Upper lobe of left lung (tissue), 4 donors: ENCODE measurements at regions not wholly inside any gene's neighbourhood (a gene's known extent, or its start where the extent isn't known, plus 50 kb on each side); places are given as distances from the start of the nearest gene placed in this dataset.

Experiments
- POLR2AphosphoS5 ChIP-seq, 2 donors: sonication (generic); formaldehyde crosslinking; IDR thresholded peaks; one replicate each; pipeline ENCODE4 v1.5.1; 2017; ENCODE audit warnings: antibody characterized with exemption in 2 of 2
- TF ChIP-seq, protein P1 (sequence below), 6 experiments: fragments of 450-650 bp in 4 of 6; fragments of 200-600 bp in 2 of 6; sonication (generic) in 2 of 6; IDR thresholded peaks; one replicate each; pipeline ENCODE4 v1.5.1; 2016 to 2019; ENCODE audit warnings: antibody characterized with exemption in 6 of 6

GRCh38 chr1:56147034-56147433 is 432.3 kb downstream of the PLPP3 start:
- TF ChIP-seq, protein P1, sequence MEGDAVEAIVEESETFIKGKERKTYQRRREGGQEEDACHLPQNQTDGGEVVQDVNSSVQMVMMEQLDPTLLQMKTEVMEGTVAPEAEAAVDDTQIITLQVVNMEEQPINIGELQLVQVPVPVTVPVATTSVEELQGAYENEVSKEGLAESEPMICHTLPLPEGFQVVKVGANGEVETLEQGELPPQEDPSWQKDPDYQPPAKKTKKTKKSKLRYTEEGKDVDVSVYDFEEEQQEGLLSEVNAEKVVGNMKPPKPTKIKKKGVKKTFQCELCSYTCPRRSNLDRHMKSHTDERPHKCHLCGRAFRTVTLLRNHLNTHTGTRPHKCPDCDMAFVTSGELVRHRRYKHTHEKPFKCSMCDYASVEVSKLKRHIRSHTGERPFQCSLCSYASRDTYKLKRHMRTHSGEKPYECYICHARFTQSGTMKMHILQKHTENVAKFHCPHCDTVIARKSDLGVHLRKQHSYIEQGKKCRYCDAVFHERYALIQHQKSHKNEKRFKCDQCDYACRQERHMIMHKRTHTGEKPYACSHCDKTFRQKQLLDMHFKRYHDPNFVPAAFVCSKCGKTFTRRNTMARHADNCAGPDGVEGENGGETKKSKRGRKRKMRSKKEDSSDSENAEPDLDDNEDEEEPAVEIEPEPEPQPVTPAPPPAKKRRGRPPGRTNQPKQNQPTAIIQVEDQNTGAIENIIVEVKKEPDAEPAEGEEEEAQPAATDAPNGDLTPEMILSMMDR (IDR thresholded peaks at IDR 0.05): no peak
- no peak for TF ChIP-seq POLR2AphosphoS5 (IDR thresholded peaks at IDR 0.05)
